Mammary epithelial cell (primary cell): ENCODE measurements at regions not wholly inside any gene's neighbourhood (a gene's known extent, or its start where the extent isn't known, plus 50 kb on each side); places are given as distances from the start of the nearest gene placed in this dataset.

Experiments
- CTCF ChIP-seq, 2 donors: IDR thresholded peaks in 1 of 2; conservative IDR thresholded peaks in 1 of 2; 2 replicates each; pipeline ENCODE4 v1.5.1; 2011 to 2012; ENCODE audit warnings: inconsistent platforms in 2 of 2, low read length in 2 of 2, mild to moderate bottlenecking in 2 of 2, control low read depth in 1 of 2, low read depth in 1 of 2; ENCODE audit not compliant: insufficient read depth in 1 of 2; ENCODE audit errors: extremely low read depth in 1 of 2
- EZH2 ChIP-seq: IDR thresholded peaks from 2 replicates; pipeline ENCODE4 v1.6.1; 2012; ENCODE audit warnings: low read length, inconsistent platforms, borderline replicate concordance

- TF ChIP-seq CTCF (conservative IDR thresholded peaks at IDR 0.05 in 1 of 2, IDR thresholded peaks at IDR 0.05 in 1 of 2; ENCODE audit: extremely low read depth in 1 of 2, insufficient read depth in 1 of 2, low read depth in 1 of 2, low read length in 2 of 2) (no peak), EZH2 (no peak)
Observed at GRCh38 chr17:37820995-37821713, 76.3 kb upstream of the HNF1B start.
